GM19193 (cell line): ENCODE measurements at regions not wholly inside any gene's neighbourhood (a gene's known extent, or its start where the extent isn't known, plus 50 kb on each side); places are given as distances from the start of the nearest gene placed in this dataset.

Experiments
- POLR2A ChIP-seq: IDR thresholded peaks from 4 replicates; pipeline ENCODE4 v1.6.1; 2011; ENCODE audit not compliant: insufficient read depth, insufficient read length; ENCODE audit errors: extremely low read depth

DNA sequence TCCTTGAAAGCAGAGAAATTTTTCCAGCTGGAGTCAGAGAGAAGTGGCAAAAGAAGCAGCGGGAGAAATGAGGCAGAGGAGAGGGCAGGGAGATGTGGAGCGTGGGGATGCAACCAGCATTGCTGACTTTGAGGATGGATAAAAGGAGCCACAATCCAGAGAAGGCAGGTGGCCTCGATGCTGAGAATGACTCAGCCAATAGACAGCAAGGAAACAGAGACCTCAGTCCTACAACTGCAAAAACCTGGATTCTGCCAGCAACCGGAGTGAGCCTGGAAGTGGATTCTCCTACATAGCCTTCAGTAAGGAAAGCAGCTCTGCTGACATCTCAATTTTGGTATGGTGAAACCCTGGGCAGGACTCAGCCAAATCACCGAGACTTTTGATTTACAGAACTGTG, 128.9 kb upstream of the ATP1B1 start:
- no peak for TF ChIP-seq POLR2A

DNA sequence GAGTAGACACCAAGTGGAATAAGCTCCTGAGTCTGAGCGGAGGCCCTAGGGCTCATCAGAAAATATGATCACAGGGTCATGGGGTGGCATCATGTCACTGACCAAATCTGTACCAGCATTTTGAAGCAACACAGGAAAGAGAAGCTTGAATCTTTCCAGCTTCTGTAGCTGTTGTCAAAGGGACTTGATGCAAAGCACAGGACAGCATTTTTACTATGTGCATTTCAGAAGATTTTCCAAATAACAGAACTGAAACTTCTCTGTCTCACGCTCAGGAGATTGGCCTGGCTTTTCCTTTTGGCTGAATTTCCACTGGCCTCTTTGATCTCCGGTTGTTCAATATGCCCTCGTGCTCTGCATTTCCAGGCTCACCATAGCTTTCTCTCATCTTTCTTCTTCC, 127.2 kb upstream of the ATP1B1 start:
- no peak for TF ChIP-seq POLR2A

DNA sequence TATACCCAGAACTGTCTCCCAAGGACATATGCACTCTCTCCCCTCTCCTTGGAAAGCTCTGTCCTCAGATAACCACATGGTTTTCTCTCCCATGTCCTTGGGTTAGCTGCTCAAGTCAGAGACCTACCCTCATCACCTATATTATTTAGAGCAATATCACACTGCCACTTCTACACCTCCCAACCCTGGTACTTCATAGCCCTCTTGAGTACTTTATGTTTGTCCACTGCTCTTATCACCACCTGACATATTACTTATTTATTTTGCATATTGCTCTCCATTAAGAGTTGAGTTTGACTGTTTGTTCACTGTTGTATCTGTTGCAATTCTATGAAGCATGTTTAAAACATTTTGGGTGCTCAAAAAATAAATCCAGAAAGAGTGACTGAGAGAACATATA, 126.3 kb upstream of the ATP1B1 start:
- no peak for TF ChIP-seq POLR2A

DNA sequence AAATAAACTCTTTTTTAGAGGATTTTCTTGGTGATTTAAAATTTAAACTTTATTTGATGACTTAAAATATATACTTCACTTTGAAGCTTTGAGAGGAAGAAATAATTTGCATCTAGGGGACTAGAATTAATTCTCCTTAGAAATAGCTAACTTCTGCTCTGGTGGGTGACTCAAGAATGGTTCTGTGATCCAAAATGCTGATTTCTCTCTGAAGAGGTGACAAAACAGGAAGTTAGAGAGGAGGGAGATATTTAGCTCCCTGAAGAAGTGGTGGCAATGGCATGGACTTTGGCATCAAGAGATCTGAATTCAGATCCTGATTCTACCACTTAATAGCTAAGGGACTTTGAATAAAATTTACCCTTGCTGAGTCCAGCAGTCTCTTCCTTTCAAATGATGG, 125.8 kb upstream of the ATP1B1 start:
- TF ChIP-seq POLR2A = no peak

DNA sequence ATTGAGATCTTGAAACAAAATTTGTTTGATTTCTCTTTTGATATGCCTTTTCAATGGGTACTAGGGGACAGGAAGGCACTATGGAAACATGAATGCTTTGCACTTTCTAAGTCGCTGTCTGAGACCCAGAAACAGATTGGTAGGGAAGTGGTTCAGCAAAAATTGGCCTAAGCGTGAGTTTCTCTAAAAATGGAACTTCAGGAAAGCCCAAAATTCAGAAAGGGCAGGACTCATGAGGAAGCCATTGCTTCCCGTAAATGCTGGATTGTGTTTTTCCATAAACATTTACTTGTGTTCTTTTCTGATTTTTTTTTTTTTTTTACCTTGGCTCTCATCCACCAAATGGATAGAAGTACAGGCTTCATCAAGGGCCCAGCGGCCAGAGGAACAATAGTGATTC, 123.7 kb upstream of the ATP1B1 start:
- TF ChIP-seq POLR2A = no peak

DNA sequence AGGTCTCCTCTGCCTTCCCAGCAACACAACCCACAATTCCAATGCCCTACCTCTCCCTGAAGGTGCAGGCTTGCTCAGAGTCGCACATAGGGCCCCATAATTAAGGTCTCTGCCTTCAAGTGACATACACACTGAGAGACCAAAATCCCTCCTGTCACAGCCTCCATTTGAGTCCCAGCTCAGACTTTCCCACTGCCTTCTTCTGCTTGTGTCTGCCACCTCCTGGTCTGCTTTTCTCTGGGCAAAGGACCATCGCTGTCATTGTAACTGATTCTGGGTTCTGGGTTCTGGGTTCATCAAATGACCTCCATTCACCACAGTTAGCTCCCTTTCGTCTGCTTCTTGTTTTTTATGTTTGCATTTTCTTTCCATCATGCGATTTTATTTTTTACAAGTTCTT, 119.2 kb upstream of the ATP1B1 start:
- no peak for TF ChIP-seq POLR2A

DNA sequence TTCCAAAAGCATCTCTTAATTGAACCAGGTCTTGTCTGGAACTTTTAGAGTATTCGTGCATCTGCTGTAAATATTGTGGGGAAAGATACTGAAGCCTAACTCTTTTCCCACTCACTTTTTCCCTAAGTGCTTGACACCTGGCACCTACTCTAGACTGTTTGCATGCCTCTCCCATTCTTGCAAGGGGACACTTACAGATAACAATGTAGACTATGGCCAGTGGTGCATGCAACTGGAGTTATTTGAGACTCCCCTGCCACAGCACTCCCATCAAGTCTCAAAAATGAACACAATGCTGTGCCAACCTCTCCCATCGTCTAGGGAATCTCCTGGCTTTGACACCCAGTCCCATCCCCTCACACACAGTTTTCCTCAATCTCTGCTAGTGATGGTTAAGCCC, 118.6 kb upstream of the ATP1B1 start:
- no peak for TF ChIP-seq POLR2A

DNA sequence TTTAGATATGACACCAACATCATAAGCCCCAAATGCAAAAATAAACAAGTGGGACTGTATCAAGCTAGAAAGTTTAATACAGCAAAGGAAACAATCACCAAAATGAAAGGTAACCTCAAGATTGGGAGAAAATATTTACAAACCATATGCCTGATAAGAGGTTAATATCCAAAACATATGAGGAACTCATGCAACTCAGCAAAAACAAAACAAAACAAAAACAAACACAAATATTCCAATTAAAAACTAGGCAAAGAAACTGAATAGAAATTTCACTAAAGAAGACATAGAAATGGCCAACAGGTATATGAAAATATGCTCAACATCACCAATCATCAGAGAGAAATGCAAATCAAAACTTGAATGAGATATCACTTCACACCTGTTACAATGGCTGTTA, 116.5 kb upstream of the ATP1B1 start:
- TF ChIP-seq POLR2A = no peak

DNA sequence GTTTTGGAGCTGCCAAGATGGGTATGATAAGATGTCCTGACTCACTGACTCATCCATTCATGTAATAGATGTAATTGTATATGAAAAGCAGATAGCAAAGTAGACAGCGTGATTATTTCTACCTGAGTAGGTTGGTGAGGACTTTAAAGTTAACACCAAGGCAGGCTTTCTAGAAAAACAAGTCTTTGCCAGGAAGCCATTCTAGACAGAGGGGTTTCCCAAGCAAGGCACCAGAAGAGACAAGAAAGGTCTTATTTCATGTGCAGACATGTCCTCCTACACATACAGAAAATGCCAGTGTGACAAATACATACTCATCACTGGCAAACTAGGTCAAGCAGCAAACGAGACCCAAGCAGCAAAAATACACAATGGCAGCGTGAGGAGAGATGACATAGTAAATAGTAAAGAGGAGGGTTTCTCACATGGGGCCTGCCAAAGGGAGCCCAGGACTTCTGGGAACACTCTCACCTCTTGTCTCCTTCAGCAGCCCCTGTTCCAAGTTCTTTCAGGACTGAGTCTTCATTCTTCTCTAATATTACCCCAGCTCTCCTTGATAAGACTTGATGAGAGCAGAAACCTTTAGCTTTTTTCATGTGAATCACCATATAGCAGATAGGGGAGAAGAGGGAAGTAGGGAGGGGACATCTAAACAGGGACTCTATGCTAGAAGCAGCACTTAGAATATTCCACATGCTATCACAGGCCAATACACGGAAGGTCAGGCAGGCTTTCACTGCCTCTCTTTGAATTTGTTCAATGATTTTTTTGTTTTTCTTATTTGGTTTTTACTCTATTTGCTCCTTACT, 114.6 kb upstream of the ATP1B1 start:
- no peak for TF ChIP-seq POLR2A

DNA sequence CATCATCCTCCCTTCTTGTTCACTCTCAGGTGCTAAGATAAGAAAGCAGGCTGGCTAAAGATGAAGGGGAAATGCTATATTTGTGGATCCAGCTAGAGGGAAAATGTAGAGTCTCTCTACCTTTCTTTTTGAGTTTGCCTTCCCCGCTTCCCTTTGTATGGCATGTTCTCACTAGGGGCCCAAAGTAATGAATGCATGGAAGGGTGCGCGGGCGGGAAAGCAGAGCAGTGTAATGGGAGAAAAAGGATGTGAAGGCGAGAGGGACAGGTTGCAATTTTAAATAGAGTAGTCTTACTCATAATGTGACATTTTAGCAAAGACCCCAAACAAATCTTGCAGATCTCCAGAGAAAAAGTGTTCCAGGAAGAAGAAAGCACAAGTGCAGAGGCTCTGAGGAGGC, 105.1 kb upstream of the ATP1B1 start:
- TF ChIP-seq POLR2A = no peak

DNA sequence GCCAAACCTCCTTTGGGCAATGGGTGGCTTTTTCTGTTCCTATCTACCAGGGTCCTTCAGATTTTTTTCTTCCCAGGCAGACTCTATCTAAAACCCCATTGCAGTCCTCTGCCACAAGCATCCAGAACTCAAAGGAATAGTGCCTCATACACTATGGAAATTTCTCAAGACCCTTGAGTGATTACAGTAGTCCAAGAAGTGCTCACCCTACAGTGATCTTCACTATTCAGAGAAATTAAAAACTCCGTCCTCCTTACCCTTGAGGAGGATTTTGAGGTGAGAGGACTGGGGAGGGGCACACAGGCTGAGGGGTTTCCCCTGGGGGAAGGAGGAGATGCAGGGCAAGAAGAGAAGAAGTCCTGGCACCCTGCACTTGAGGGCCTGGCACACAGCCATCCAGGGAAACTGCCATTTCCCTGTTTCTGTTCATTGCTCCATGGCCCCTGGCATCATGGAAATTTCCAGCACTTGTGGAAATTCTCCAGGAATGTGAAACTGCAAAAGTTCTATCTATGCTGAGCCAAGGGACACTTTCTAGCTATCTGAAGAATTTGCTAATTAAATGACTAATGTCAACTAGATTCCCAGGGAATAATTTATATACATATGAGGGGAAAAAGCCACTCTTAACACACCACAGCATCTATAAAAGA, 102.5 kb upstream of the ATP1B1 start:
- no peak for TF ChIP-seq POLR2A

DNA sequence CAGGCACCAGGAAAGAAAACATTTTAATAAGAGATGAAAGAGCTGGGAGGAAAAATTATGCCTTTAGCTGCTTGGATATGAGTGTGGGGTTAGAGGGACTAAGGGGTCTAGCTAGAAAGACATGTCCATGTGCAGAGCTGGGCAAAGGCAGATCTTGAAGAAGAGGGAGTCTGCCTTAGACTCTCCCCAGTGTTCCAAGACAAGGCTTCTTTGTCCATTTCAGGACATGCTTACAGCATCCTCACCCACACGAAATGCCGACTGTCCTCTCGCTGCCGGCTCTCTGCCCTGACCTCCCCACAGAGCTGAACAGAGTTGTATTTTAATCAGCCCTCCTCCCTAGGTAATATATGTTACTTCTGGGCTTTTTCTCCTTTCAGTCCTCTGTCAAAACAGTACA, 100.7 kb upstream of the ATP1B1 start:
- TF ChIP-seq POLR2A = no peak

DNA sequence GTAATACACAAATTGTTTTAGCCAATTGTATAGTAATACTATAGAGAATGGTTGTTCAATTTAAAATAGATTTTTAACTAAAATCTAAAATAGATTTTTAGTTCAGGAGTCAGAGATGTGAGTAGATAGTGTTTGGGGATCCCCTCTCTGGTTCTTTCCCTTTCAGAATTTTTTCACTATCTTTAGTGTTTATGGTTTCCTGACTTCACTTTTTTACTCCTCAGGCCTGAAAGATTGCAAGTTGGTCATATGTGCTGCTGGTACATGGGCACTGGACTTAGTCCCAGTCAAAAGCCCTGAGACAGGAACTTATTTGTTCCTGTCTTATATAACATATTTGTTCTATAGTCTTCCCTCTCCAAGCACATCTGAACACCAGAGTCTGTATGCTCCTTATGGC, 96.8 kb upstream of the ATP1B1 start:
- no peak for TF ChIP-seq POLR2A

DNA sequence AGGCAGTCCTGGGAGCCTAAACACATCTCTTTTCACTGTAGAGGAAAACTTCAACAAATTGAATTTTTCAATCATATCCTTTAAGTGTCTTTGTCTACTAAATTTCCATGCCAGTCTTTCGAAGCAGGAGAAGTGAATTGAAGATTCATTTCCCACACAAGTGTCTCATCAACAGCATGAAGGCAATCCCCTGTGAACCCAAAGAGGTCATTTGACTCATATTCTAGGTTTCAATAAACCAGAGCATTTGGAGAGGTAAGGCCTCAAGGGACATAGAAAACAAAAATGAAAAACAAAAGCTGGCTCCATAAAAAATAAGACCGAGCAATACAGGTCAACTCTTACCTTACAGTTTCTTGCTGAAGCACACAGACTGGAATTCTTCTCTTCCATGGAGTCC, 94.1 kb upstream of the ATP1B1 start:
- no peak for TF ChIP-seq POLR2A

DNA sequence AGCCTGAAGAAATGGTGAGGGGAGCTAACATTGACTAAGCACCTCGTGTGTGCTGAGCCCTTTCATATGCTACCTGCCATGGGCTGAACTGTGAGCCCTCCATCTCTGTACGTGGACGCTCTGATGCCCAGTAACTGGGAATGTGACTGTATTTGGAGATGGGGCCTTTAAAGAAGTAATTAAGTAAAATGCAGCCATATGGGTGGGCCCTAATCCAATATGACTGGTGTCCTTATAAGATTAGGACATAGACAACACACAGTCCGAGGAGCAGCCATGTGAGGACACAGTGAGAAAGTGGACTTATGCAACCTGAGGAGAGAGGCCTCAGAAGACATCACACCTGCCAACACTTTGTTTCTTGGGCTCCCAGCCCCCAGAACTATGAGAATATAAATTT, 92.7 kb upstream of the ATP1B1 start:
- TF ChIP-seq POLR2A = no peak

DNA sequence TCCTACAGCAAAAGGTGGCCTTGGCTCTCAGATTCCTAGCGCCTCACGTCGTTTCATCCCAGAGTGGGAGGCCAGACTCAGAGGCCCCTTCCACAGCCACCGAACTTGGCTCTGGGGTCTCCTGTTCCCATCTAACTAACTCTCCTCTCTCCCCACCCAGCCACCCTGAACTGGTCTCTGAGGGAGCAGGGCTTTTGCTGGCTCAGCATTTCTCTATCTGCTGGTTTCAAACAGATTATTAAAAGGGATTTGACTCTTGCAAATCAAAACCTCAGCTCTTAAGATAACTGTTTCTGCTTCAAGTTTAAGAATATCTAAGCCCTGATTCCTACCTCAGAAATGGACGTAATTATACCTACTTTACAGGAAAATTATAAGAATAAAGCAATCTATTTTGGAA, 91.0 kb upstream of the ATP1B1 start:
- no peak for TF ChIP-seq POLR2A

DNA sequence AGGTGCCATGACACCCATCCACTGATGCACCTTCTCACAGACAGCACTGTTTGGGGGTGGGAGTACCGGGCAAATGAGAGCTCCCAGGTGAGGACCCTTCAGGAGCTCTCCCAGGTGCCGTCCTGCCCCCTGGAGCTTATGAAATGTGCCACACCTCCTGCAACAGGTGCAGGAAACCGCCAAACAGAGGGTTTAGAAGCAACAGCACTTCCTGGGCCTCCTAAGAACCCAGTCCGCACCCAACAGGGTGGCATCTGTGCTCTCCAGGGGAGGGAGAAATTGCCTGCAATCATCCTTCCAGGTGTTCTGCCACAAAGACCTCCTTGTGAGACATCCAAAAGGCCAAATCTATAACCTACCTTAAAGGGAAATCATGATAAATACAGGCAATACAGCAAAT, 87.7 kb upstream of the ATP1B1 start:
- no peak for TF ChIP-seq POLR2A

DNA sequence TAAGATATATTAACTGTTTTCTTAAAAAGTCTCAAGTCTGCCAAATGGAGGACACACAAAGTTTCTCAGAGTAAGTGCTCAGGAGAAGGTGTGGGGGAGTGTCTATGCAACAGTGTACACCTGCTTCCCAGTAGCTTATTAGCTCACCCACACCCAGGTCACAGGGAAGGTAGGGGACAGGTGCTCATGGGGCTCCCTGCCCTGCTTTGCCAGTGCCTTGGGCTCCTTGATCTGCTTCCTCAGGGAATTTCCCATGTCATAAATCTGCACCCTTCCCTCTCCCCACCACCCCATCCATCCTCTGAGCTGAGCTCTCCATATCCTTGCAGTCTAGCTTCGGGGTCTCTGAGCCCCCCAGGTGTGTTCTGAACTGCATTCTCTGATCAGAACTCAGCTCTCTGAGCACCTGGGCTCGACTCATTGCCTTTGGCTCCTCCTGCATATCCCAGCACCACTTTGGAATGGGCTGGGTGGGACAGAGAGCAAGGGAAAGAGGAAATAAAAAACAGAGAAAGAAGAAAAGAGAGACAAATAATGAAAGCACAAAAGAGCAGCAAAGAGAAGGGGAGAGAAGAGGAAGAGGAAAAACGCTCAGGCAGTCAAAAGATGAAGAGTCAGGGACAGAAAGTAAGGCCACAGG, 87.0 kb upstream of the ATP1B1 start:
- no peak for TF ChIP-seq POLR2A
